ENCODE measurements at regions not wholly inside any gene's neighbourhood (a gene's known extent, or its start where the extent isn't known, plus 50 kb on each side); places are given as distances from the start of the nearest gene placed in this dataset.

DNA sequence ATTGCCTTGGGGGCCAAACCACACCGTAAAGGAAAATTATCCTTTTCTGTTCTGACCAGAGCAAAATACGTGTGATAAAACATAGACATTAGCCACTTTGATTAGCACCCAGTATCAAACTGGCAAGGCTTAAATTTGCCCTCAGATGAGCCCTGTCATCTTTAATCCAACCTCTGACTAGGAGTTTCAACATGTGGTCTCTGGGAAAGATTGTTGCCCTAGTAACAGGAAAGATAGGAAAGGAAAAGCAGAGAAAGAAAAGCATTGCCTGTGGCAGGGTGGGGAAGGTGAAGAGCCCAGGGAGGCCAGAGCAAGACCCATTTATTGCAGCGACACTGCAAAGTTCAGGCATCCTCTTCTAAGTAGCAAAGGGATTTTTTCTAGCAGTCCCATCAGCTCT is 181.5 kb upstream of the SCN7A start:
- WGBS (ENCODE audit: insufficient coverage, insufficient read length): no CpG with 5 or more reads among the region's 3 CpGs
- no peak for DNase-seq (ENCODE audit: low read depth, low spot score)
- H3K36me3 ChIP-seq (ENCODE audit: control insufficient read depth, insufficient read depth, low read length): no peaks in the 10 kb centered on the region
- H3K4me3 ChIP-seq (ENCODE audit: low read length): no peak overlapping the region
- no peaks in the 10 kb centered on the region for H3K9me3 ChIP-seq (ENCODE audit: control insufficient read depth, insufficient read depth, low read length)
- H3K27ac ChIP-seq (ENCODE audit: low read length): no peak overlapping the region
- H3K4me1 ChIP-seq (ENCODE audit: control insufficient read depth, insufficient read depth, low read length): no peaks in the 10 kb centered on the region
- H3K27me3 ChIP-seq (ENCODE audit: control insufficient read depth, insufficient read depth, low read length): no peaks in the 10 kb centered on the region

DNA sequence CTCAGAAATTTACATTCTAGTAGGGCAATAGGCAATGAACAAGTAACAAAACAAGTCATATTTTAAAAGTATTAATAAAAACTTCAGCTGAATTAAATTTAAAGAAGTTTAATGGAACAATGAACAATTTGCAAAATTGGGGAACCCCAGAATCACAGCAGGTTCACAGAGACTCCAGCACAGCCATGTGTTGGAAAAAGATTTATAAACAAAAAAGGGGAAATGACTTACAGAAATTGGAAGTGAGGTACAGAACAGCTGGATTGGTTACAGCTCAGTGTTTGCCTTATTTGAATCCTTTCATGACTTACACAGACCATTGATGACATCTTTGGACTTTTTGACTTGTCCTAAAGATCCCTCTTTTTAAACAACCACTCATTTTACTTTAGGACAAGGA is 179.9 kb upstream of the SCN7A start:
- no peaks in the 10 kb centered on the region for H3K9me3 ChIP-seq (ENCODE audit: control insufficient read depth, insufficient read depth, low read length)
- no peak overlapping the region for H3K4me3 ChIP-seq (ENCODE audit: low read length)
- no peak for DNase-seq (ENCODE audit: low read depth, low spot score)
- no peaks in the 10 kb centered on the region for H3K36me3 ChIP-seq (ENCODE audit: control insufficient read depth, insufficient read depth, low read length)
- H3K4me1 ChIP-seq (ENCODE audit: control insufficient read depth, insufficient read depth, low read length): no peaks in the 10 kb centered on the region
- no peaks in the 10 kb centered on the region for H3K27me3 ChIP-seq (ENCODE audit: control insufficient read depth, insufficient read depth, low read length)
- H3K27ac ChIP-seq (ENCODE audit: low read length): no peak overlapping the region

DNA sequence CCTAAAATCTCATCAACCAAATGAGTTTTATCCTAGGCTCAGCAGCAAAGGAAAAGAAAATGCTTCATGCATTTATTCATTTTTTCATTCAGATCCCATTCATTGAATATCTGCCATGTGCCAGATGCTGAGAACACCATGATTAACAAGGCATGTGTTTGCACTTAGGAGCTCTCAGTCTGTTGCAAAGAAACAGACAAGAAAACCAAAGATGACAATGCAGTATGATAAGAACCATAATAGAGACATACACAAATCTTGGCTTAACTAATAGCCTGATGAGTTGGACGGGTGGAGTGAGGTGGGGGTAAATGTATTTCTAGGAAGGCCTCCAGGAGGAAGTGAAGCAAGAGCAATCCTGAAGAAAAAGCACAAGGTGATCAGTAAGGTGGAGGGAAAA is 177.8 kb upstream of the SCN7A start:
- WGBS (ENCODE audit: insufficient coverage, insufficient read length): no CpG with 5 or more reads among the region's 1 CpG
- Histone ChIP-seq H3K36me3 (ENCODE audit: control insufficient read depth, insufficient read depth, low read length) (no peaks in the 10 kb centered on the region), H3K27me3 (ENCODE audit: control insufficient read depth, insufficient read depth, low read length) (no peaks in the 10 kb centered on the region), H3K4me1 (ENCODE audit: control insufficient read depth, insufficient read depth, low read length) (no peaks in the 10 kb centered on the region), H3K27ac (ENCODE audit: low read length) (no peak overlapping the region), H3K9me3 (ENCODE audit: control insufficient read depth, insufficient read depth, low read length) (no peaks in the 10 kb centered on the region), H3K4me3 (ENCODE audit: low read length) (no peak overlapping the region)
- DNase-seq (ENCODE audit: low read depth, low spot score): no peak

DNA sequence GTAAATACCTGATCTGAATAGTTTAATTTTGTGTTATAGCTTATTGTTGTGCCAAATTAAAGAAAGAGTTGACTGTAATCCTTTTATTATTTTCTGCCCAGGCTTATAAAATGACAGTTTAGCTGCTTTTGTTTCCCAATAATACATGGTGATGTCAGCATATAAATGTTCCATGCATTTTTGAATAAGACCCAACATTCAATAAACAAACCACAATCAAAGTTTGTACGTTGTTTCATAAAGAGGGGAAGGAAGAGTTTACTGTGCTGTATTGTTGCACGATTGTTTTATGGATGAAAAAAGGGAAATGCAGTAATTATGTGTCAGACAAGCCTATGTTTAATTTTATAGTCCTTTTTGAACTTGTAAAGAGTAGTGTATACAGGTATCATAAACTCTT is 177.2 kb upstream of the SCN7A start:
- no peak overlapping the region for H3K27ac ChIP-seq (ENCODE audit: low read length)
- no peaks in the 10 kb centered on the region for H3K9me3 ChIP-seq (ENCODE audit: control insufficient read depth, insufficient read depth, low read length)
- DNase-seq (ENCODE audit: low read depth, low spot score): no peak
- no peak overlapping the region for H3K4me3 ChIP-seq (ENCODE audit: low read length)
- no peaks in the 10 kb centered on the region for H3K27me3 ChIP-seq (ENCODE audit: control insufficient read depth, insufficient read depth, low read length)
- WGBS (ENCODE audit: insufficient coverage, insufficient read length): no CpG with 5 or more reads among the region's 2 CpGs
- H3K4me1 ChIP-seq (ENCODE audit: control insufficient read depth, insufficient read depth, low read length): no peaks in the 10 kb centered on the region
- H3K36me3 ChIP-seq (ENCODE audit: control insufficient read depth, insufficient read depth, low read length): no peaks in the 10 kb centered on the region

DNA sequence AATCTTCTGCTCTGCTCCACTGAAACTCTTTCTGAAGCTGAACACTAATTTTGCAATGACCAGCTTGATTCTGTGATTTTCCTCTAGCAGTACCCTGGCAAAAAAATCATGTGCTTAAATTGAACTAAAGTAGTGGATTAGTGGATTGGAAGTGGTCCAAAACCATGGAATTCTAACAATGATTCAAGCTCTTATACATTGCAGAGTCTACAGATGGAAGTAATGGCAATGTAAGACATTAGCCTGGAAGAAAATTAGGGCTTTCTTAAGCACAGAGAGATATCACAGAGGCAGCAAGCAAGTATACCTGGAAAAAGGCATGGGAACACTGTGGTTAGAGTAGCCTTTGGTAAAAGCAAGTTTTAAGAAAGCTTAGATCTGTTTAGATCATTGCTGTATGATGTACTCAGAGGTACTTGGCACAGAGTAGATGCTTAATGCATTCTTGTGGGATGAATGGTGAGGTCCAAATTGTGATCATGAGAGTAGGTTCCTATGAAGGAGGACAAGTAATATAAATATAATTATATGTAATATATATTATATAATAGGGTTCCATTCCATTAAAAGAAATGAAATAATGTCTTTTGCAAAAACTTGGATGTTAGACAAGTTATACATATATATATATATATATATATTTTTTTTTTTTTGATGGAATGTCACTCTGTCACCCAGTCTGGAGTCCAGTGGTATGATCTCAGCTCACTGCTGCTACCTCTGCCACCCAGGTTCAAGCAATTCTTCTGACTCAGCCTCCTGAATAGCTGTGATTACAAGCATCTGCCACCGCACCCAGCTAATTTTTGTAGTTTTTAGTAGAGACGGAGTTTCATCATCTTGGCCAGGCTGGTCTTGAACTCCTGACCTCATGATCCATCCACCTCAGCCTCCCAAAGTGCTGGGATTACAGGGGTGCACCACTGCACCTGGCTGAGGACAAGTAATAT is 172.2 kb upstream of the SCN7A start:
- no peak overlapping the region for H3K27ac ChIP-seq (ENCODE audit: low read length)
- no peaks in the 10 kb centered on the region for H3K36me3 ChIP-seq (ENCODE audit: control insufficient read depth, insufficient read depth, low read length)
- no peak overlapping the region for H3K4me3 ChIP-seq (ENCODE audit: low read length)
- H3K4me1 ChIP-seq (ENCODE audit: control insufficient read depth, insufficient read depth, low read length): no peaks in the 10 kb centered on the region
- no peak for DNase-seq (ENCODE audit: low read depth, low spot score)
- no peaks in the 10 kb centered on the region for H3K27me3 ChIP-seq (ENCODE audit: control insufficient read depth, insufficient read depth, low read length)
- no peaks in the 10 kb centered on the region for H3K9me3 ChIP-seq (ENCODE audit: control insufficient read depth, insufficient read depth, low read length)
- no CpG with 5 or more reads among the region's 2 CpGs for WGBS (ENCODE audit: insufficient coverage, insufficient read length)

DNA sequence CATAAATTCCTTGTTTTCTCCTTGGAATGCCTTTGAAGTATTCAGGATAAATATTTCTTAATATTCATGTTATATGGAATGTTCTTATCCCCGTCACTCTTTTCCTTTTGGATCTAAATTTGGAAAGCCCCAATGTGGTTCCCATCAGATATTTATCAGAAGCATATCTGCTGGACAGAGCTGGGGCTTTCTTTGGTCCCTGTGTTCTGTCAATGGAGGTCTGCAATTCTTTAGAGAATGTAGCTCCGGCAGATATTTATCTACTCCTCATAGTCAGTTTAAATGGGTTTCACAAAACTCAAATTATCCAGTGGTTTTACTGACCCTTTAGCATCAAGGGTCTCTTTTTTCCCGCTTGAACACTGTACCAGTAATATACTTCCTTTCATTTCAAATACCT is 167.8 kb upstream of the SCN7A start:
- no CpG with 5 or more reads among the region's 3 CpGs for WGBS (ENCODE audit: insufficient coverage, insufficient read length)
- no peak overlapping the region for H3K27ac ChIP-seq (ENCODE audit: low read length)

DNA sequence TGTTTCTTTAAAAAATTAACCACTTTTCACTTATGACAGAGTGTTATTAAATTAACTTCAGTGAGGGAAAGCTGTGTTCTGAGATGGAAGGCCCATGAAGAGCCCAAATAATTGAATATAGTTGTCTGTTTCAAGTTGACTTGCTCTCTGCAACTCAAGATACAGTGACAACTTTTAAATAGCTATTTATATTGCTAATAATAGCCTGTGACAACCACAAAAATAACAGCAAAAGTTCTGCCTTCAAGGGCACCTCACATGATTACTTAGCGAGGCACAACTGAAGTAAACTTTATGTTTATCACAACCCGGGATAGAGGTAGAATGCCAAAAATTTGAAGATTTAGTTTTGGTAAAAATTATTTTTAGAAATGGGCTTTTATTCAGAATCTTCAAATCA is 167.3 kb upstream of the SCN7A start:
- Histone ChIP-seq H3K4me1 (ENCODE audit: control insufficient read depth, insufficient read depth, low read length) (no peaks in the 10 kb centered on the region), H3K27ac (ENCODE audit: low read length) (no peak overlapping the region), H3K27me3 (ENCODE audit: control insufficient read depth, insufficient read depth, low read length) (no peaks in the 10 kb centered on the region), H3K9me3 (ENCODE audit: control insufficient read depth, insufficient read depth, low read length) (no peaks in the 10 kb centered on the region), H3K4me3 (ENCODE audit: low read length) (no peak overlapping the region), H3K36me3 (ENCODE audit: control insufficient read depth, insufficient read depth, low read length) (no peaks in the 10 kb centered on the region)
- WGBS (ENCODE audit: insufficient coverage, insufficient read length): no CpG with 5 or more reads among the region's 2 CpGs
- DNase-seq (ENCODE audit: low read depth, low spot score): no peak

More for the DNA sequence above, 167.8 kb upstream of the SCN7A start:
- H3K9me3 ChIP-seq (ENCODE audit: control insufficient read depth, insufficient read depth, low read length): no peaks in the 10 kb centered on the region
- no peak for DNase-seq (ENCODE audit: low read depth, low spot score)
- no peaks in the 10 kb centered on the region for H3K27me3 ChIP-seq (ENCODE audit: control insufficient read depth, insufficient read depth, low read length)
- no peak overlapping the region for H3K4me3 ChIP-seq (ENCODE audit: low read length)
- no peaks in the 10 kb centered on the region for H3K36me3 ChIP-seq (ENCODE audit: control insufficient read depth, insufficient read depth, low read length)
- H3K4me1 ChIP-seq (ENCODE audit: control insufficient read depth, insufficient read depth, low read length): no peaks in the 10 kb centered on the region

DNA sequence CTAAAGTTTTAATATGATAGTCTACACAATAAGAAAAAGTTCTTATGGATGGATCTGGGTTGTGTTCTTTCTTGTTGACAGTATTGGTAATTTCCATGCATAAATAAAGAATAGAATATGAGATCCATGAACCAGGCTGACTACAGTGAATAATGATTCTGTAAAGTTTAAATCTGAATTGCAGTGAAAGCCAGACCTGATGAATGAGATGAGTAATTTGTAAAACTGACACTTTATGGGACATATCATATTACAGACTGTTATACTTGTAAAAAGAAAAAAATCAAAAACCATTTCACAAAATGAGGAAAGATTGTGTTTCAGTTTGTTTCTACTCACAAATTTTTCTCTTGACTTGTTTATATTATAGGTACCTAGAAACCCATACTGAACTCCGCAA is 164.9 kb upstream of the SCN7A start:
- Histone ChIP-seq H3K27me3 (ENCODE audit: control insufficient read depth, insufficient read depth, low read length) (no peaks in the 10 kb centered on the region), H3K9me3 (ENCODE audit: control insufficient read depth, insufficient read depth, low read length) (no peaks in the 10 kb centered on the region)
- WGBS (ENCODE audit: insufficient coverage, insufficient read length): no CpG with 5 or more reads among the region's 1 CpG

DNA sequence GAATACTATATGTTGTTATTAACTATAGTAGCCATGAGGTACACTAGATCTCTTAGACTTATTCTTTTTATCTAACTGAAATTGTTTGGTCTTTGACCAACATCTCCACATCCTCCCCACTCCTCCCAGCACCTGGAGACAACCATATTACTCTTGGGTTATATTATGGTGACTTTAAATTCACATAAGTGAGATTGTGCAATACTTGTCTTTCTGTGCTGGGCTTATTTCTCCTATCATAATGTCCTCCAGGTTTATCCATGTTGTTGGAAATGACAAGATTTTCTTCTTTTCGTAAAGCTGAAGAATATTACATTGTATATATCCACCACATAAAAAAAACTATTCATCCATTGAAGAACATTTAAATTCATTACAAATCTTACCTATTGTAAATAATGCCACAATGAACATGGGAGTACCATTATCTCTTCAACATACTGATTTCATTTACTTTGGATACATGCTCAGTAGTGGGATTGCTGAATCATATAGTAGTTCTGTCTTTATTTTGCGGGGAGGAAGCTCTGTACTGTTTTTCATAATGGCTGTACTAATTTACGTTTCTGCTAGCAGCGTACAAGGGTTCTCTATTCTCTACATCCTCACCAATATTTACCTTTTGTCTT is 159.2 kb upstream of the SCN7A start:
- Histone ChIP-seq H3K4me3 (ENCODE audit: low read length) (no peak overlapping the region), H3K27me3 (ENCODE audit: control insufficient read depth, insufficient read depth, low read length) (no peaks in the 10 kb centered on the region), H3K27ac (ENCODE audit: low read length) (no peak overlapping the region), H3K4me1 (ENCODE audit: control insufficient read depth, insufficient read depth, low read length) (no peaks in the 10 kb centered on the region), H3K36me3 (ENCODE audit: control insufficient read depth, insufficient read depth, low read length) (no peaks in the 10 kb centered on the region), H3K9me3 (ENCODE audit: control insufficient read depth, insufficient read depth, low read length) (no peaks in the 10 kb centered on the region)
- no peak for DNase-seq (ENCODE audit: low read depth, low spot score)
- no CpG with 5 or more reads among the region's 4 CpGs for WGBS (ENCODE audit: insufficient coverage, insufficient read length)

More for the DNA sequence above, 164.9 kb upstream of the SCN7A start:
- H3K27ac ChIP-seq (ENCODE audit: low read length): no peak overlapping the region
- H3K4me3 ChIP-seq (ENCODE audit: low read length): no peak overlapping the region
- no peaks in the 10 kb centered on the region for H3K36me3 ChIP-seq (ENCODE audit: control insufficient read depth, insufficient read depth, low read length)
- DNase-seq (ENCODE audit: low read depth, low spot score): no peak
- H3K4me1 ChIP-seq (ENCODE audit: control insufficient read depth, insufficient read depth, low read length): no peaks in the 10 kb centered on the region

DNA sequence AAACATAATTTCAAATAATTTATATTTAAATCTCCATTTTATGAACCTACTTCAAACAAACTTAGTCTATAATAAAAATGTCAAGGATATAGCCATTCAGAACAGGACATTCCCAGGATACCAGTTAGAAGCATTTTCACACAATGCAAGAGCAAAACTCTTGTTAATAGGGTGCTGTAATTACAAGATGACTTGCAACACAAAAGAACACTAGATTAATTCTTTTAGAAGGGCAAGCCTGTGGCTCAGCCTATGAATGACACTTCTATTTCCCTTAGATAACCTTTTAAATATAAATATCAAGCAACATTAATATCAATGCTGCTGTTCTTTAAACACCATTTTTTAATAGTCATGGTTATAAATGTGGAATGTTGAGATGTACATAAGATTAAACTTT is 157.9 kb upstream of the SCN7A start:
- Histone ChIP-seq H3K27me3 (ENCODE audit: control insufficient read depth, insufficient read depth, low read length) (no peaks in the 10 kb centered on the region), H3K36me3 (ENCODE audit: control insufficient read depth, insufficient read depth, low read length) (no peaks in the 10 kb centered on the region), H3K4me3 (ENCODE audit: low read length) (no peak overlapping the region), H3K9me3 (ENCODE audit: control insufficient read depth, insufficient read depth, low read length) (no peaks in the 10 kb centered on the region), H3K4me1 (ENCODE audit: control insufficient read depth, insufficient read depth, low read length) (no peaks in the 10 kb centered on the region), H3K27ac (ENCODE audit: low read length) (no peak overlapping the region)
- no peak for DNase-seq (ENCODE audit: low read depth, low spot score)
